ENCODE measurements at regions not wholly inside any gene's neighbourhood (a gene's known extent, or its start where the extent isn't known, plus 50 kb on each side); places are given as distances from the start of the nearest gene placed in this dataset.
"Not testable (repeated sequence)": the region's sequence is repeated elsewhere in the genome, so short reads cannot be mapped to it uniquely, and the experiment has no call there.

GRCh38 chr6:106849676-106850332 lies 124.7 kb downstream of the CD24 start:
- no peak for DNase-seq (ENCODE audit: low read depth)

DNA sequence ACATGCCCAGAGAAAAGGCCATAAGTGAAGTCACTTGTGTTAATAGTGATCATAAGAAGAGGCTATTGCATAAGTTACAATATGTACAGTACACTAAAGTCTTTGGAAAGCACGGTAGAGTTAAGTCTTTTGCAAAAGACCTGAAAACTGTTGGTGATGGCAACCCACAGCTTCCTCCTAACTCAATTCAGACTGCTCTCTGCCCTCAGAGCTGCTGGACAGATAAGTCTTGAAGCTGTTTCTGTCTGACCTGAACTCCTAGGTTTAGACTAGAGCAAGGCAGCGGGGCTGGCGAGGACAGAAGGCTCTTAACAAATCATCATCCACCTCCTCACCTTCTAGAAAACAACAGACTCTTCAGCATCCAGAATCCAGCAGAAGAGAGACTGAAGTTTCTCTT lies 125.4 kb downstream of the CD24 start:
- DNase-seq (ENCODE audit: low read depth): no peak

DNA sequence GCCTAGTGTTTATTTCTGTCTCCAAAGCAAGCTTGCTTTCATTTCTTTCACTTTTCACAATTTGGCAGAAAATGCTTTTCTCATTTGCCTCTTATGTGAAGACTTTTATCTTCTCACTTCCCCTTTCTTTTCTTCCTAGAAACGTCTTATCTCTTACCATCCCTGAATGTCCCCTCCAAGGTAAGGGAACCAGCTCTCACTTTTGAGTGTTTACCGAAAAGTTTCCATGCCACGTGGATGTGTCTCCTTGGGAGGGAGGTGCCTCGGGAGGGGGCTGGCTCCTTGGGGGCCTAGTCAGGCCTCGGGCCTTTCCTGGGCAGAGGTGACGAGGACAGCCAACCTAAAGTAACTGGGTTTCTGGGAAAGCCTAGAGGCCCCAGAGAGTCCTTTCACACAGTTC lies 127.4 kb downstream of the CD24 start:
- DNase-seq (ENCODE audit: low read depth): no peak

- no peak for DNase-seq (ENCODE audit: low read depth)
These were observed 129.6 kb downstream of the CD24 start for GRCh38 chr6:106844930-106845329.

DNA sequence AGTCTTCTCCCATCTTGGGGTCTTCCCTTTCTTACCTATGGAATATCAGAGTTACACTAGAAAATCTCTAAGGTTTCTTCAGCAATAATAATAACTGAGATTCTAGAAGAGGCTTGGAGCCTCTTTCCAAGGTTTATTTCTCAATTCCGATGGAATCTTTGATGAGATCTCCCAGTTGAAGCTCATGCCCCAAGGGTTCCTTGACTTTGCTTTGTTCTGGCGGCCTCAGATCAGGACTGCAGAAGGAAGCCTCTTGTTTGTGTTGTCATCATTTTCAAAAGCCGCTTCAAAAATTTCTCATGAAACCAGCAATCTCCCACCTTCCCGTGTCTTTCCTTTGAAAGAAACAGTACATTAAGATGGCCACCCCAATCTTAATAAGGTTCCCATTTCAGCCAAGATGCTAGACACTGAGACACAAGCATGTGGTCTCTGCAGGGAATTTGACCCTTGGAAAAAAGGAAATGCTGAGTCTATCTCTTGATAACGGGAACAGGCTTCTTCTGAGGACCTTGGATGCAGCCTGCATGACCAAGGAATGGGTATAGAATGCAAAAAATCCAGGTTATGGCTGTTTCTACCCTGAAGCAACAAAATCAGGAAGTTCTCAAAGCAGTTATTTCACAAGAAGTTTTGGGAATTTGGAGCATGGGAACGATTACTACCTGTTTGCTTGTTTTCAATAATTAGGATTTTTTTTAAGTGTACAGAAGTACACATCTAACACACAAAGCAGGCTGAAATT lies 141.6 kb downstream of the CD24 start:
- DNase-seq (ENCODE audit: low read depth): no peak

GRCh38 chr6:106830930-106831329 lies 143.6 kb downstream of the CD24 start:
- no peak for DNase-seq (ENCODE audit: low read depth)

GRCh38 chr6:106829451-106829850 lies 145.1 kb downstream of the CD24 start:
- no peak for DNase-seq (ENCODE audit: low read depth)

DNA sequence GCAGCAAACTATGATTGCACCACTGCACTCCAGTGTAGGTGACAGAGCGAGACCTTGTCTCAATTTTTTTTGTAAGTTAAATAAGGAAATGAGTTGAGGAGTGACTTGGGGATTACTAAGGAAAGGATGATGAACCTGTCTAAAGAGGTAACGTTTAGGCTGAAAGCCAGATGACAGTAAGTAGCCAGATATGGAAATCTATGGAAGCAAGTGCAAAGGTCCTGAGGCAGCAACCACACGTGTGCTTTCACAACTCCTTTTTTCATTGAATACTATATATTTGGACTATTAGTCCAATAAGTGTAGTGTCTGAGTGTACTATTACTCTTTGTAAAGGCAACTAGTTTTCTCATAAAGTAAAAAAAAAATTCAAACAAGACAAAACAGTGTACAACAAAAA lies 147.4 kb downstream of the CD24 start:
- DNase-seq (ENCODE audit: low read depth): no peak

DNA sequence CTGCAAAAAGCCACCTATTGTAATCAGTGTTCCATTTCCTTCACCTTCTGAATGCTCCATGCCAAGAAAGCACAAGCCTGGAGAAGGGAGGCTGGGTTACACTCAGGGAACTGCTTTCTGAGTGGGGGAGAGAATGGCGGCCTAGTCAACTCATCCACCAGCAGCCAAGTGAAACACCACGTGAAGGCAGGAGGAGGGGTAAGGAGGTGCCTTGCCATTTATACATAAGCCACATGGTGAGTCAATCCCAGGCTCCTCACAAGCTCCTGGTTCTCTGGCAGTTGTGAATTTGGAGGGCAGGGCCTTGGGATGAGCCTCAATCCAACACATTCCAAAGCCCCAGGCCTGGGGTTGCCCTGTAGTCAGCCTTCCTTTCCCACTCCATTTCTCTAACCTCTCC lies 149.4 kb downstream of the CD24 start:
- DNase-seq (ENCODE audit: low read depth): peak; percentile 55

DNA sequence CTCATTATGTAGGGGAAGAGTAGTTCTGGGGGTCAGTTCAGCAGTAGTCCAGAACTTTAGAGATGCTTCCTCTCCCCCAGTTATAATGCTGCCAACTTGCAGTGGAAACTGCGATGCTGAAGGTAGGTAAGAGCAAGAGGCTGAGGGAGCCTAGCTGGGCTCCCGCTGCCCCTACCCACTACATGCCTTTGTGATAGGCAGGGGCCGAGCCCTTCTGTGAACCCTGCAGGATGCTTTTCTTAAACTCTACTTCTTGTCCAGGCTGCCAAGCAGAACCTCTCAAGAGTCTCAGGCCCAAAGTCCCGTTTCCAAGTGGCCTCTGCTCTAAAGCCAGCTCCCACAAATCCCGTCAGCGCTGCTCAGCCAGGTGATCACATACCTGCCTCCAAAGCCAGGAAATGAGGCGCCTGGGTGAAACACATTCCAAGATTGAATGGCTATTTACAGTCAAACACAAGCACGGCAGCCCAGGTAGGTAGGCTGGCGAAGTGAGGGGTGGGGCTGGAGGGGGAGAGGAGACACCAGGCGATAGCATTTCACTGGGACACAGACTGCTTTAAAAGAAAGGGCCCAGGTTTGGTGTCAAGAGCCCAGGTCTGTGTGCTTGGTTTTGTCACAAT lies 150.7 kb downstream of the CD24 start:
- no peak for DNase-seq (ENCODE audit: low read depth)

GRCh38 chr6:106823058-106823457 lies 151.5 kb downstream of the CD24 start:
- DNase-seq (ENCODE audit: low read depth): no peak

DNA sequence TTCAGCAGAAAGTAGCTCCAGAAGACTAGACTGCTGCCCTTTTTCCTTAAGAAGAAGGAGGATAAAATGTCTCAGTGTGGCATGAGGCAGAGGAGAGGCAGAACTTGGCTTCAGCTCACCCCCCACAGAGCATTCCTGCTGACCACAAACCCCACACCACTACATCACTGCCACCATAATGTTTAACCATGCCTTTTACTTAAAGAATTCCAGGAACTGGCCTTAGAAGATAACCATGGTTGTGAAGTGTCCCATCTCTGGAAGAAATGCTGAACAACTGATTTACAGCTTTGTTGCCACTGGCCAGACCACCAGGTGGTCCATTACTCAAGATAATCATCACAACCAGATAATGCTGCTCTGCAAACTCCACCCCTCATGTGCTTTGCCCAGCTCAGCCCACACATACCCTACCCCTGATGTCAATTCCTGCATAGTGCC lies 154.1 kb downstream of the CD24 start:
- DNase-seq (ENCODE audit: low read depth): peak; percentile 94

- DNase-seq (ENCODE audit: low read depth): no peak
These were observed 163.3 kb downstream of the CD24 start for GRCh38 chr6:106811088-106811686.

GRCh38 chr6:106808758-106809157 lies 165.8 kb downstream of the CD24 start:
- DNase-seq (ENCODE audit: low read depth): no peak

DNA sequence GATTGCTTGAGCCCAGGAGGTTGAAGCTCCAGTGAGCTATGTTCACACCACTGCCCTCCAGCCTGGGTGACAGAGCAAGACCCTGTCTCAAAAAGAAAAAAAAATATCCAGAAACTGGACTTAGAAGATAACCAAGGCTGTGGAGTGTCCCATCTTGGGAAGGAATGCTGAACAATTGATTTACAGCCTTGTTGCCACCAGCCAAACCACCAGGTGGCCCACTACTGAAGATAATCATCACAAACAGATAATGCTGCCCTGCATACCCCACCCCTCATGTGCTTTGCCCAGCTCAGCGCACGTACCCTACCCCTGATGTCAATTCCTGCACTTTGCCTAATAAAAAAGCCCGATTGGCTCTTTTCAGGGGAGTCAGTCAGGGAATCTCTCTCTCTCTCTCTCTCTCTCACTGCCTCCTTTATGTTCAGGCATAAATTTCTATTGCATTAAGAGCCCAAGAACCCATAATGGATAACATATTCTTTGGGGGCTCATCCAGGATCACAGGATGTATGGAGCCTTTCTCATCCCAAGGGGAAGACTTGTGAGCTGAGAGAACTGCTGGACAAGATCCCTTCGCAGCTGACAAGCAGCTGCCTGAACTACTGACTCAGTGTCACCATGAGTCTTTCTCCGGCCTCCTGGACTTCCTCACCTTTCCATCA lies 166.4 kb downstream of the CD24 start:
- DNase-seq (ENCODE audit: low read depth): no peak

DNA sequence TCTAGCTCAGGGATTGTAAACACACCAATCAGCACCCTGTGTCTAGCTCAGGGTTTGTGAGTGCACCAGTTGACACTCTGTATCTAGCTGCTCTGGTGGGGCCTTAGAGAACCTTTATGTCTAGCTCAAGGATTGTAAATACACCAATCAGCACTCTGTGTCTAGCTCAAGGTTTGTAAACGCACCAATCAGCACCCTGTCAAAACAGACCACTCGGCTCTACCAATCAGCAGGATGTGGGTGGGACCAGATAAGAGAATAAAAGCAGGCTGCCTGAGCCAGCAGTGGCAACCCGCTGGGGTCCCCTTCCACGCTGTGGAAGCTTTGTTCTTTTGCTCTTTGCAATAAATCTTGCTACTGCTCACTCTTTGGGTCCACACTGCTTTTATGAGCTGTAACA lies 168.3 kb downstream of the CD24 start:
- not testable (repeated sequence) for DNase-seq (ENCODE audit: low read depth)

DNA sequence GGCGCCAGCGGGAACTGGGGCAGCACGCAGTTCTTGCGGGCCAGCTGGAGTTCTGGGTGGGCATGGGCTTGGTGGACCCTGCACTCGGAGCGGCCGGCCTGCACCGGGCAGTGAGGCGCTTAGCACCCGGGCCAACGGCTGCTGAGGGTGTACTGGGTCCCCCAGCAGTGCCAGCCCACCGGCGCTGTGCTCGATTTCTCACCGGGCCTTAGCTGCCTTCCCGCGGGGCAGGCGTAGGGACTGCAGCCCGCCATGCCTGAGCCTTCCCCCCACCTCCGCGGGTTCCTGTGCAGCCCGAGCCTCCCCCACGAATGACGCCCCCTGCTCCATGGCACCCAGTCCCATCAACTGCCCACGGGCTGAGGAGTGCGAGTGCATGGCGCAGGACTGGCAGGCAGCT lies 168.8 kb downstream of the CD24 start:
- no peak for DNase-seq (ENCODE audit: low read depth)

DNA sequence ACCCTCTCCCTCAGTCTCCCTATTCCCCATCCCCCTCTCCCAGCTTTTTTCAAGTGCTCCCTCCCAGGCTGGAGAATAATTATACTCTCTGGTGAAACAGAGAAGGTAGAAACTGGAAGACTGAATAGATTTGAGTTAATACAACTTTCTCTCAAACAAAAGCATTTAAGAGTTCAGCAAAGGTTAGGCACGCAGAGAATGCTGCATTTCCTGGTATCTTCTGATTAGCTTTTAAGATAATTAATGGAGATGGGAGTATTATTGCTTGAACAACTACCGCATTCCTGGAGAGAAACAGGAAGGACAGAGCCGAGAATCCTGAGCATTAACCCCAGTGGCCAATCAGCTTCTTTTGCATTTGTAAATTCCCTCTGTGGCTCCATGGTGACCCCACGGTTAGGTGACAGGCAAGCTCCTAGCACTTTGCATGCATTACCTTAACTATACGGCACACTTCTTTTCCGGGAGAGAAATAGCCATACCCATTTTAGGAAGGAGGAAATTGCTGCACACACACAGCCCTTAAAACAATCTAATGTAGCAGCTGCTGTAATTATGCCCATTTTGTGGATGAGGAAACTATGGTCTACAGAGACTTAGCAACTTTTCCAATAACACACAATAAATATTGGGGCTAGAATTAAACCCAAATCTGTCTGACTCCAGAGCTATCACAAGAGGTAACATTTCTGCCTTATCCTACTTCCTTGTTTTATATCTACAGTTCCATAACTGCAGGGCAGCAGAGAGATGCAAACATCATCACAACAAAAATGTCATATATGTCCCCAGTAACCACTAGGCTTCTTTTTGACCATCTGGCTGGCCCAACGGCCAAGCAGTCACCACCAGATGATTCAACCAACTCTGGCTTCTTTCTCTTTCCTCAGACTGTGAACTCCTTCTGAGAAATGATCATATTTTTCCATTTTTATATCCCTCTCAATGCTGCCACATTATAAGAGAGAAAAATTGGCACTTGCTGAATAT lies 169.9 kb downstream of the CD24 start:
- DNase-seq (ENCODE audit: low read depth): no peak

GRCh38 chr6:106803188-106803587 lies 171.3 kb downstream of the CD24 start:
- DNase-seq (ENCODE audit: low read depth): no peak

DNA sequence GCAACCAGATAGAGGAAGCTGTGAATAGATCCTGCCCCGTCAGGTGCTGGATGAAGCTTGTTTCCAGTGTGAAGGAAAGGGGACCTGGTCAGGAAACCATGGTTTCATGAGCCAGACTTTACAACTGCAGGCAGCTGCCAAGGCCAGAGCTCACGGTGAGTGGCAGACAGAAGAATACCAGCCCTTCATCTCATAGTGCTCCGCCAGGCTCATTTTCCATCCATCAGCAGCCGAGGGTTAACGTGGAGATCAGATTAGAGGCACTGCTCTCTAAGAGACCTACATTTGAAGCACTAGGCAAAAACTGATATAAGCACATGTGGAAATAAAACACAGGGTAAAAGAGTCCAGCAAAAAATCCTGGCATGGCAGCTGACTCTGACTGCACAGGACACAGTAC lies 172.4 kb downstream of the CD24 start:
- no peak for DNase-seq (ENCODE audit: low read depth)

GRCh38 chr6:106801256-106801655 lies 171.9 kb downstream of the QRSL1 start:
- no peak for DNase-seq (ENCODE audit: low read depth)

All from Daoy (cell line).